Thyroid gland (tissue), 4 donors: ENCODE measurements at regions not wholly inside any gene's neighbourhood (a gene's known extent, or its start where the extent isn't known, plus 50 kb on each side); places are given as distances from the start of the nearest gene placed in this dataset.

Source experiments
- DNase-seq, 2 donors: peaks; one replicate each; pipeline ENCODE4 v3.0.0-alpha.2; 2019
- H3K27ac ChIP-seq, 3 donors: fragments of 200-600 bp; sonication (generic); 1 replicate in 2 of 3; 2 replicates in 1 of 3; pipeline ENCODE4 v1.5.1; 2016 to 2019; ENCODE audit warnings: mild to moderate bottlenecking in 1 of 3, moderate library complexity in 1 of 3
- H3K27me3 ChIP-seq: fragments of 200-600 bp; sonication (generic); one replicate; pipeline ENCODE4 v1.5.1; 2019
- H3K36me3 ChIP-seq, 2 donors: fragments of 200-600 bp; sonication (generic); one replicate each; pipeline ENCODE4 v1.5.1; 2016 to 2019
- H3K4me1 ChIP-seq, 2 donors: fragments of 200-600 bp; sonication (generic); one replicate each; pipeline ENCODE4 v1.5.1; 2017 to 2019
- H3K4me3 ChIP-seq, 3 donors: fragments of 200-600 bp; sonication (generic); replicated peaks in 1 of 3; 1 replicate in 2 of 3; 2 replicates in 1 of 3; pipeline ENCODE4 v1.5.1; 2016; ENCODE audit warnings: mild to moderate bottlenecking in 1 of 3
- H3K9me3 ChIP-seq: fragments of 200-600 bp; sonication (generic); one replicate; pipeline ENCODE4 v1.5.1; 2017
- CTCF ChIP-seq, 6 experiments: fragments of 200-600 bp in 3 of 6; fragments of 450-650 bp in 3 of 6; sonication (generic) in 3 of 6; IDR thresholded peaks; one replicate each; pipeline ENCODE4 v1.5.1; 2016 to 2019; ENCODE audit warnings: antibody characterized with exemption in 6 of 6, mild to moderate bottlenecking in 2 of 6, inconsistent platforms in 1 of 6, moderate library complexity in 1 of 6
- POLR2A ChIP-seq, 2 donors: fragments of 450-650 bp; IDR thresholded peaks; one replicate each; pipeline ENCODE4 v1.6.1; 2017; ENCODE audit warnings: antibody characterized with exemption in 2 of 2, mild to moderate bottlenecking in 2 of 2, moderate library complexity in 1 of 2
- WGBS, 2 donors: methylation state at CpG; one replicate each; pipeline ENCODE4 v1.1.5; 2017; 5-methylcytosine and 5-hydroxymethylcytosine counted together
- intact Hi-C: fragments of 100-400 bp; cut with DNase I; formaldehyde crosslinking; loops from one replicate; pipeline ENCODE4 v1.15.1; 2023

- H3K9me3 ChIP-seq = no peaks in the 10 kb centered on the region
- H3K4me3 ChIP-seq = no peak overlapping the region
- no peaks in the 10 kb centered on the region for H3K27me3 ChIP-seq
- TF ChIP-seq POLR2A (IDR thresholded peaks at IDR 0.05) = no peak
- no peak for TF ChIP-seq CTCF (IDR thresholded peaks at IDR 0.05)
- WGBS, 2 donors = 21 to 30% methylated on average over 6 of the region's 6 CpGs
- peak; percentile 35 to 46 for DNase-seq
- H3K27ac ChIP-seq = peak overlapping the region; percentile 83 to 88 (median 87)
- no peaks in the 10 kb centered on the region for H3K36me3 ChIP-seq
- intact Hi-C loops = no loop called here
- H3K4me1 ChIP-seq = peaks cover 32 to 47% of the 10 kb centered on the region in 2 donors
Observed at GRCh38 chr20:53736757-53737395, 143.2 kb upstream of the ZNF217 start.

- Histone ChIP-seq H3K27ac (peak overlapping the region; percentile 83 to 88 (median 87)), H3K9me3 (no peaks in the 10 kb centered on the region), H3K36me3 (no peaks in the 10 kb centered on the region), H3K27me3 (no peaks in the 10 kb centered on the region), H3K4me1 (peaks cover 32 to 47% of the 10 kb centered on the region in 2 donors), H3K4me3 (no peak overlapping the region)
- intact Hi-C loops = no loop called here
- TF ChIP-seq CTCF (IDR thresholded peaks at IDR 0.05) = no peak
- no peak for TF ChIP-seq POLR2A (IDR thresholded peaks at IDR 0.05)
- WGBS, 2 donors = 50 to 54% methylated on average over 7 of the region's 7 CpGs
- DNase-seq = peak in 1 of 2 donors; percentile 9
Observed at GRCh38 chr20:53736122-53736756, 142.6 kb upstream of the ZNF217 start.

GRCh38 chr20:53735536-53736050 is 142.0 kb upstream of the ZNF217 start:
- no peak overlapping the region for H3K4me3 ChIP-seq
- 61 to 67% methylated on average over 5 of the region's 5 CpGs for WGBS, 2 donors
- H3K9me3 ChIP-seq = no peaks in the 10 kb centered on the region
- no peaks in the 10 kb centered on the region for H3K27me3 ChIP-seq
- H3K4me1 ChIP-seq = peaks cover 32 to 43% of the 10 kb centered on the region in 2 donors
- DNase-seq = no peak
- intact Hi-C loops = no loop called here
- H3K36me3 ChIP-seq = no peaks in the 10 kb centered on the region
- H3K27ac ChIP-seq = peak overlapping the region in 1 of 3 donors; percentile 83
- no peak for TF ChIP-seq POLR2A (IDR thresholded peaks at IDR 0.05)
- no peak for TF ChIP-seq CTCF (IDR thresholded peaks at IDR 0.05)

- no peak for DNase-seq
- H3K36me3 ChIP-seq = no peaks in the 10 kb centered on the region
- H3K27ac ChIP-seq = no peak overlapping the region
- TF ChIP-seq POLR2A (IDR thresholded peaks at IDR 0.05) (no peak), CTCF (IDR thresholded peaks at IDR 0.05) (no peak)
- intact Hi-C loops = no loop called here
- peaks cover 22 to 31% of the 10 kb centered on the region in 2 donors for H3K4me1 ChIP-seq
- H3K27me3 ChIP-seq = no peaks in the 10 kb centered on the region
- 78 to 80% methylated on average over 7 of the region's 7 CpGs for WGBS, 2 donors
- no peaks in the 10 kb centered on the region for H3K9me3 ChIP-seq
- no peak overlapping the region for H3K4me3 ChIP-seq
Observed at GRCh38 chr20:53734006-53734688, 140.5 kb upstream of the ZNF217 start.
